ENCODE measurements at regions not wholly inside any gene's neighbourhood (a gene's known extent, or its start where the extent isn't known, plus 50 kb on each side); places are given as distances from the start of the nearest gene placed in this dataset.
"Not testable (repeated sequence)": the region's sequence is repeated elsewhere in the genome, so short reads cannot be mapped to it uniquely, and the experiment has no call there.

DNA sequence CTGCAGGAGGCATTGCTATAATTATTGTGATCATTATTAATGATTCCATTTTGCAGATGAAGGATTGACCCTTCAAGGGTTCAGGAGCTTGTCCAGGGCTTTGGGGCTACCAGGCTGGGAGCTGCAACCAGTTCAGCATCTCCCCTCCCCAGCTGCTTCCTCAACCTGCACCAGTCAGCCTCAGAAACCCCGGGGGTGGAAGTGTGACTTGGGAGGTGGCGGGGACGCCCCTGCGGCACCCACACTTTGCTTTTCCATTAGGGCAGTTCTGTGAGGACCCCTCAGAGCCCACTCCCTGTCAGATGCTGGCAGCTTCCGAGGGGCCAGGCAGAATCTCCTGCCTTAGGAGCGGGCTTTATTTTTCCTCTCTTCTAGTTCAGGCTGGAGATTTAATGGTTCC lies 85.6 kb downstream of the OLFM1 start:
- no peak for DNase-seq (ENCODE audit: low read depth in 2 of 2)

GRCh38 chr9:135174248-135174647 lies 86.8 kb downstream of the OLFM1 start:
- DNase-seq (ENCODE audit: low read depth in 2 of 2), result no peak

DNA sequence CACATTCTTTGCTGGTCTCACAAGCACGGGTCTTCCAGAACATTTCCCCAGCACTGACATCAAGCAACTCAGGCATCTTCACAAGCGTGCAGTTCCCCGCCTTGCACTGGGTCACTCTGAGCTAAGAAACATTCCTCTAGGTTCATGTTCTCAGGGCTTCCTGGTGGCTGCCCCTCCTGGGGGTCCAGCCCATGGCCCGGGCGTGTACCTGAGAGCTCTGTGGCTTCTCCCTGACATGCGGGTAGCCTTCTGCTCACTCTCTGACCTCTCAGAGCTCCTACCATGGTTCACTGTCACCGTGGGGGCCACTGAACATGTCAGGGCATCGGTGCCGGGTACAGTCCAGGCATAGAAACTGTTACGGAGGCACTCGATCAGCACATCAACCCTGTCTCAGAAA lies 87.5 kb downstream of the OLFM1 start:
- no peak for DNase-seq (ENCODE audit: low read depth in 2 of 2)

GRCh38 chr9:135176284-135176683 lies 88.8 kb downstream of the OLFM1 start:
- no peak for DNase-seq (ENCODE audit: low read depth in 2 of 2)

- not testable (repeated sequence) for DNase-seq (ENCODE audit: low read depth in 2 of 2)
Observed at GRCh38 chr9:135177562-135177961, 90.1 kb downstream of the OLFM1 start.

GRCh38 chr9:135178498-135178897 lies 91.0 kb downstream of the OLFM1 start:
- no peak for DNase-seq (ENCODE audit: low read depth in 2 of 2)

DNA sequence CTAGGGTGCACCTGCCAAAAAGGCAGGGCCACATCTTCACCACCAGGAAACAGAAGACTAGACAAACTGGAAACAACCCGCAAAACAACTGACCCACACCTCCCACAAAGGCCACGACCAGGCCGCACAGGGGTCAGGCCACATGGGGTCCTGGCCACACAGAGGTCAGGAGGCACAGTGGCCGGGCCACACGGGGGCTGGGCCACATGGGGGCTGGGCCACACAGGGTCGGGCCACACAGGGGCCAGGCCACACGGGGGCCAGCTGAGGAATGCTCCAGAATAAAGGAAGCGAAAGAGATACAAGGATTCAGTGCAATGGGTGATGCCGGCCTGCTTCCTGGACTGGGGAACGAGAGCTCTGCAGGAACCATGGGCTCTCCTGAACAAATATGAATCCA lies 91.6 kb downstream of the OLFM1 start:
- no peak for DNase-seq (ENCODE audit: low read depth in 2 of 2)

GRCh38 chr9:135179976-135180375 lies 92.5 kb downstream of the OLFM1 start:
- no peak for DNase-seq (ENCODE audit: low read depth in 2 of 2)

- DNase-seq (ENCODE audit: low read depth in 2 of 2), result no peak
Observed at GRCh38 chr9:135180586-135180985, 93.1 kb downstream of the OLFM1 start.

DNA sequence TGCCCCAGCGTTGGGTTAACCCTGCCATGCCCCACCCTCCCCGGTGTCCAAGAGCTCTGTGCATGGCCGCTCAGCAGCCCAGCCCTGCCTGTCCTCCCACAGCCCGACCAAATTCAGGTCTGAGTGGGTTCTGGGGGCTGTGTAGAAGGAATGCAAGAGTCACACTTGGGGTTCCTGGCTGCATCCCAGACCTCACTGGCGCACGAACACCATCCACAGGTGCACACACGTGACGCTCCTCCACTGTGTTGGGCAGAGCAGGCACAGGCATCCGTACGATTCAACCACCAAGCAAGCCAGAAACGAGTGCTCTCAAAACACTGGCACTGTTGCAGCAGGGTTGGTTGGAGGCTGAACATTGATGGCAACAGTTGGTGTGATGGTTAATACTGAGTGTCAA lies 93.9 kb downstream of the OLFM1 start:
- no peak for DNase-seq (ENCODE audit: low read depth in 2 of 2)

DNA sequence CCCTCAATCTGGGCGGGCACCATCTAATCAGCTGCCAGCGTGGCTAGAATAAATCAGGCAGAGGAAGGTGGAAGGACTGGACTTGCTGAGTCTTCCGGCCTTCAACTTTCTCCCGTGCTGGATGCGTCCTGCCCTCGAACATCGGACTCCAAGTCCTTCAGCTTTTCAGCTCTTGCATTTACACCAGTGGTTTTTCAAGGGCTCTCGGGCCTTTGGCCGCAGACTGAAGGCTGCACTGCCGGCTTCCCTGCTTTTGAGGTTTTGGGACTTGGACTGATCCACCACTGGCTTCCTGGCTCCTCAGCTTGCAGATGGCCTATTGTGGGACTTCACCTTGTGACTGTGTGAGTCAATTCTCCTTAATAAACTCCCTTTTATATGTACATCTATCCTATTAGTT lies 94.4 kb downstream of the OLFM1 start:
- not testable (repeated sequence) for DNase-seq (ENCODE audit: low read depth in 2 of 2)

DNA sequence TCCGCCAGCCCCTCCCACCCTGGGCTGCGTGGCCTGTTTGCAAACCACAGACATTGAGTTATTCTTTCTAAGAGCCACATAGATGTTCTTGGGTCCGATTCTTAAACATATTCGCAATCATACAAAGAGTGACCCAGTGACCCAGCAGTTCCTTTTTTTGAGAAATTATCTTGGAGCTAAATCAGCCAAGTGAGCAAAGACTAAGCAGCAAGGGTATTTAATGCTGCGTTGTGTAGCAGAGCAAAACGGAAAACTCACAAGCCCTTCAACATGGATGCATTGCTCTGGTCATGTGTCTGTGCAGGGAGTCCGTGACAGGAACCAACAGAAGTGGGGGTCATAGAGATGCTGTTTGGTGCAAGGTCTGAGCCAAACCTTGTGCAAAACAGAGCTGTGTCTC lies 95.6 kb downstream of the OLFM1 start:
- DNase-seq (ENCODE audit: low read depth in 2 of 2), result no peak

DNA sequence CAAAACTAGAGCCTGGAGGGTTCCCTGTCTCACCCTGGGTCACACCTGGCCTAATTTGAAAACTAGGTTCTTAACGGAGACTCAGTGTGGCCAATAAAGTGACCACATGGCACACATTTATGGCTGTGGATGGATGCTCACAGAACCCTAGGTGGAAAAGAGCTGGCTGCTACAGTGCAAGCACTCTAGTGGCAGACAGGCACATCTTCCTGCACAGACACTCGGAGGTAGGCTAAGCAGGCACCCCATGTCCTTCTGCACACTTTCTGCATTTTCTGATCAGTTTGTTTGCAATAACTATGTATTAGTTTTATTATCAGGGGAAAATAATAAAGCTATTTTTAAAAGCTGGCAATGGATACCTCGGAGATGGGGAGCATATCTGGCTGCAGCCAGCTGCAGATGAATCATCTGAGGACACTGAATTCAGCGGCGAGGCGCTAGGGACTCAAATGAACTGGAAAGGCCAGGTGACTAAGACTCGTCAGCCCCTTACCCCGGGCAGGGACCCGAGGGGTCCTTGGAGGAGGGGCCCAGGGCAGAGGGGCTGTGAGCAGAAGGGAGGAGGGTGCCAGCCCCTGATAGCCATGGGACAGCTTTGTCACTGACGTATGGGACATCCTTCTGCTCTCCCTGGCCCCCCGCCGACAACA lies 96.2 kb downstream of the OLFM1 start:
- no peak for DNase-seq (ENCODE audit: low read depth in 2 of 2)

DNA sequence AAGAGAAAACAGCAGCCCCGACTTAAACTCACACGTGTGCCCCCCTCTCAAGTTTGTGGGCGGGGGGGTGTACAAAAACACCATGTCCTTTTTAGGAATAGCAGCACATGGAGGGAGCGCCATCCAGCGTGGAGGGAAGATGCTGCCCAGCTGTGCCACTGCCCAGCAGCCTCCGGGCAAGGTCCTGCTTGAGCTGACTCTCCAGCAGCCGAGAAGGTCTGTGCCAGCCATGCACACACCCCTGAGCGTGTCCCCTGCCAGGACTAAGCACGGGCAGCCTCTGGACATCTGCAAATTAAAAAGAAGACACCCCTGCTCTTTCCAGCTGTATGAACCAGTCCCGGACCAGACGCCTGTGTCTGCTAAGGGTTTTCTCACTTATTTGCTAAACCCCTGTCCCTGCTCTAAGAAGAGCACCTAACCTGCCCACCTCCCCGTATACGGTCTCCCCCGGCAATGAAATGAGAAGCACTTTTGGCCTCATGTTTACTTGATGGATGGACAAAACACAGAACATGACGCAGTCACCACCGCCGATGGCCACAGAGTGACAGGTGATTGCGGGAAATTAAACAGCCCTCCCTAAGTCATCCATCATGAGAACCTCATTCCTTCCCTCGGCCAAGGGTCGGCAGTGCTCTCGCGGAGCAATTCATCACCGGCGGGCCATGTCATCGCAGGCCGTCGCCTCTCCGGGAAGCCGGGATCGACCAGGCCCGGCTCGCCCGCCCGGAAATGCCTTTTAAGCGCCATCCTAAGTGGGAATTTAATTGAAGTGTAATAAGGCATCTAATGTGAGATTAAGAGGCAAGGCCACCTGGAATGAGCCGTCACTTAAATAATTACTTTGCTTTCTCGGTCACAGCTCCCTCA lies 96.9 kb downstream of the OLFM1 start:
- DNase-seq (ENCODE audit: low read depth in 2 of 2), result no peak

DNA sequence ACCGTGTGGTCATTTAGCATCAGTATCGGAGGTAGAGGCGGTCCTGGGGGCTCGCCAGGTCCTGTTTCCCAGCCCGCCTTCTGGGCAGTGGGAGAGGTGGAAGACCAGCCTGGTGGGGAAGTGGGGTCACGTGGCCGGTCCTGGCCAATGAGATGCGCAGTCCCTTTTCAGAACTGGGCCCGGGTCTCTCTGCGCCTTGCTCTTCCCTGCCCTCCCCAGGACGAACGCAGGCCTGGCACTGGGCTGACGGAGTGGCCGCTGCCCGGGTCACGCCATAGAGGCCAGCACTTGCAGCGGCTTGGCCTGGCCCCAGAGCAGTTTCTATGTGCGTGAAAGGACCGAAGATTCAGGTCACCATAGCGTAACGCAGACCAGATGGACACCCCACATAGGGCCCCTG lies 97.6 kb downstream of the OLFM1 start:
- no peak for DNase-seq (ENCODE audit: low read depth in 2 of 2)

- DNase-seq (ENCODE audit: low read depth in 2 of 2), result no peak
Observed at GRCh38 chr9:135186248-135187164, 99.0 kb downstream of the OLFM1 start.

DNA sequence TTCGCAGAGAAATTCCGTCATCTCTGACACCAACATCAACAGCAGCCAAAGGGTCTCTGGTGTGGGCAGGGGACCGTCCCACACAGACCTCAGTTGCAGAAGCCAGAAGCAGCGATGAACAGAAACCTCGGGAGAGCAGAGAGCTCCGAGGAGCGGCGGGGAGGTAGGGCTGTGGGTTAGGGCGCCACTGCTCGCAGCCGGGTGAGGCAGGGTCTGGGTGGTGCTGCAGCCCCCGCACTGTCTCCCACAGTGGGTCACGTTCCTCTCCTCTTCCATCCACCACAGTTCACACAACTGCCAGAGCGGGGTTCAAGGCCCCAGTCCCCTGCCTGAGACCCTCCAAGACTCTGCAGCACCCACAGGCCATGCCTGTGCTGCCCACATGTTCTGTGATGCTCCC lies 99.9 kb downstream of the OLFM1 start:
- no peak for DNase-seq (ENCODE audit: low read depth in 2 of 2)

DNA sequence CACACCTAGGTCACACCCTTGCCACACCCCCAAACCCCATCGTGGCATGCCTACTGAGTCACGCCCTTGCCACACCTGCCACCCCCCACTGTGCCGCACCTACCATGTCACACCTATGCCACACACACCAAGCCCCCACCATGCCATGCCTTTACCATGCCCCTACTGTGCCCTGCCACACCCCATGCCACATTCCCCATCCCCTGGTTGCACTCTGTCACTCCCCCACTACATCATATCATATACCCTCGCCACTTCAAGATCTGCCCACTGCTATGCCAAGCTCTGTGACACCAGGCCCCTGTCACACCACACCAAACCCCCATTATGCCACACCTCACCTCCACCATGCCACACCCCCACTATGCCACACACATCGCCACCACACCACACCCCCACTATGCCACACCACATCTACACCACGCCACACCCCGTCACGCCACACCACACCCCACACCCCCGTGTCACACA lies 101.2 kb downstream of the OLFM1 start:
- DNase-seq (ENCODE audit: low read depth in 2 of 2), result no peak

DNA sequence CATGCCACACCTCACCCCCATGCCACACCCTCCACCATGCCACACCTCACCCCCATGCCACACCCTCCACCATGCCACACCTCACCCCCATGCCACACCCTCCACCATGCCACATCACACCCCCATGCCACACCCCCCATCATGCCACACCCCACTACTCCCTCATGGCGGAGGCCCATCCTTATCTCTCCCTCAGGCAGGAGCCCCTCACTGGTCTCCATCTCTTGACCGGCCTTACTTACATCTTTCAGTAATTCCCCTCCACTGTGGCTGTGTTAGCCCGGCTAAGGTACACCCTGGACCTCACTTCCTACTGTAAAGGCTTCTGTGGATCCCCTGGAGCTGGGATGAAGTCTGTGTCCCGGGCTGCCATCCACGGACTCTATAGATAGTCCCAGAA lies 102.0 kb downstream of the OLFM1 start:
- no peak for DNase-seq (ENCODE audit: low read depth in 2 of 2)

GRCh38 chr9:135190789-135191577 lies 103.5 kb downstream of the OLFM1 start:
- DNase-seq (ENCODE audit: low read depth in 2 of 2), result no peak

- DNase-seq (ENCODE audit: low read depth in 2 of 2), result no peak
Observed at GRCh38 chr9:135192686-135193085, 105.2 kb downstream of the OLFM1 start.

All from stimulated activated CD4-positive, alpha-beta T cell treated with anti-CD3 and anti-CD28 coated beads, Interleukin-1b, Interleukin-23, amount 100 ng/mL, for 1 hour (primary cell).